GM12892 (cell line): ENCODE measurements at regions not wholly inside any gene's neighbourhood (a gene's known extent, or its start where the extent isn't known, plus 50 kb on each side); places are given as distances from the start of the nearest gene placed in this dataset.

Experiments
- POLR2A ChIP-seq: IDR thresholded peaks from 2 replicates; pipeline ENCODE4 v1.6.1; 2011; ENCODE audit warnings: low read depth, low read length, control low read depth
- TAF1 ChIP-seq: IDR thresholded peaks from 2 replicates; pipeline ENCODE4 v1.6.1; 2011; ENCODE audit warnings: low read depth, mild to moderate bottlenecking, control low read depth, low read length, borderline replicate concordance

DNA sequence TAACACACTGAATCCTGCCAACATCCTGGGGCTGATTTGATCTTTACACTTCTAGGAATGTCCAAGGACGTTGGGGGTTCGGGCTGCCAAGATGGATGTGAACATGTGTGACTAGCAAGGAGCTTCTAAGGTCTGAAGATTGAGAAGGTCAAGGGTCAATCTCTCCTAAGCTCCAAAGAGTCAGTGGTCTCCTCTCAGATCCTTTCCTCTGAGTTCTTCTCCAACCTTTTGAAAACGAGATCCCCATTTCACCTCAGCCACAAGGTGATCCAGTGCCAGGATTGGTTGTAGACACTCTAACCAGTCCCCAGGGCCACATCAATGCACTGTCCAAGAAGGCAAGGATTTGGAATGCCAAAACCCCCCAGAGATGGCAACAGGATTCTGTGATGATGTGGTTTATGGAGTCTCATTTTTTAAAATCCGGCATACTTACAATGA is 266.8 kb downstream of the NDUFS4 start:
- TF ChIP-seq TAF1 (no peak), POLR2A (no peak)
